SU-DHL-6 (cell line): ENCODE measurements at regions not wholly inside any gene's neighbourhood (a gene's known extent, or its start where the extent isn't known, plus 50 kb on each side); places are given as distances from the start of the nearest gene placed in this dataset.

Experiments
- EZH2phosphoT487 ChIP-seq: fragments of 200-600 bp; sonication (generic), shearing (Covaris generic); conservative IDR thresholded peaks from 2 replicates; pipeline ENCODE4 v1.6.1; 2018; ENCODE audit warnings: mild to moderate bottlenecking, antibody characterized with exemption, low read length, moderate library complexity, mixed read lengths
- TF ChIP-seq, protein P1 (sequence below): fragments of 200-600 bp; sonication (generic); IDR thresholded peaks from one replicate; pipeline ENCODE4 v1.5.1; 2017; ENCODE audit warnings: antibody characterized with exemption, mild to moderate bottlenecking, low read length, moderate library complexity; ENCODE audit not compliant: insufficient read depth, poor library complexity, severe bottlenecking

DNA sequence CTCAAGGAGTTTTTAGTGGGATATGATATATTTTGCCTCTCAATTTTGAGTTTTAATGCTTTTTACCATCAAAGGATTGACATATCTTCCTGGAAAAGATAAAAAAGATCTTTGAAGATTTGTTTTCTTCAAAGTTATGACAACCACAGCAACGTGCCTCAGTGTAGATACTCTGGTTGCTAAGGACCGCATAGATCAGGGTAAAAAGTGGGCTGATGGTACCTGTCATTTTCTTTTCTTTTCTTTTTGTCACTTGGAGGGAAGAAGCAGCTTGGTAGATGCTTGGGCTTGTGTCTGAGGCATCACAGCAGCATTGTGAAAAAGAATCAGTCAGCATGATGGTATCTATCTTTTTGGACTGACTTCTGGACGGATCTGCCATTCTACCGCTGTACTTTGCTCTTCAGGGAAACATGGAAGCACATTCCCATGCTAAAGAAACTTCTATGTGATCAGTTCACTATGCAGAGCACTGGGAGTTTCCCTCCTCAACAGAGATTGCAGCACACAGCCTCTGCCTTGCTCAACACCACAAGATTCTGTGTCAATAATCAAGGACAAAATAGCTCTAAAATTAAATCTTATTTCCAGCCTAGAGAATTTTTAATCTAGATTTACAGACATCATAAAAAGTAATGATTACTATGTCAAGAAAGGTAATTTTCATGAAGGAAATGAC, 54.8 kb upstream of the SGK1 start:
- TF ChIP-seq, protein P1, sequence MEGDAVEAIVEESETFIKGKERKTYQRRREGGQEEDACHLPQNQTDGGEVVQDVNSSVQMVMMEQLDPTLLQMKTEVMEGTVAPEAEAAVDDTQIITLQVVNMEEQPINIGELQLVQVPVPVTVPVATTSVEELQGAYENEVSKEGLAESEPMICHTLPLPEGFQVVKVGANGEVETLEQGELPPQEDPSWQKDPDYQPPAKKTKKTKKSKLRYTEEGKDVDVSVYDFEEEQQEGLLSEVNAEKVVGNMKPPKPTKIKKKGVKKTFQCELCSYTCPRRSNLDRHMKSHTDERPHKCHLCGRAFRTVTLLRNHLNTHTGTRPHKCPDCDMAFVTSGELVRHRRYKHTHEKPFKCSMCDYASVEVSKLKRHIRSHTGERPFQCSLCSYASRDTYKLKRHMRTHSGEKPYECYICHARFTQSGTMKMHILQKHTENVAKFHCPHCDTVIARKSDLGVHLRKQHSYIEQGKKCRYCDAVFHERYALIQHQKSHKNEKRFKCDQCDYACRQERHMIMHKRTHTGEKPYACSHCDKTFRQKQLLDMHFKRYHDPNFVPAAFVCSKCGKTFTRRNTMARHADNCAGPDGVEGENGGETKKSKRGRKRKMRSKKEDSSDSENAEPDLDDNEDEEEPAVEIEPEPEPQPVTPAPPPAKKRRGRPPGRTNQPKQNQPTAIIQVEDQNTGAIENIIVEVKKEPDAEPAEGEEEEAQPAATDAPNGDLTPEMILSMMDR, result no peak
- TF ChIP-seq EZH2phosphoT487, result no peak
